ENCODE measurements at regions not wholly inside any gene's neighbourhood (a gene's known extent, or its start where the extent isn't known, plus 50 kb on each side); places are given as distances from the start of the nearest gene placed in this dataset.

DNA sequence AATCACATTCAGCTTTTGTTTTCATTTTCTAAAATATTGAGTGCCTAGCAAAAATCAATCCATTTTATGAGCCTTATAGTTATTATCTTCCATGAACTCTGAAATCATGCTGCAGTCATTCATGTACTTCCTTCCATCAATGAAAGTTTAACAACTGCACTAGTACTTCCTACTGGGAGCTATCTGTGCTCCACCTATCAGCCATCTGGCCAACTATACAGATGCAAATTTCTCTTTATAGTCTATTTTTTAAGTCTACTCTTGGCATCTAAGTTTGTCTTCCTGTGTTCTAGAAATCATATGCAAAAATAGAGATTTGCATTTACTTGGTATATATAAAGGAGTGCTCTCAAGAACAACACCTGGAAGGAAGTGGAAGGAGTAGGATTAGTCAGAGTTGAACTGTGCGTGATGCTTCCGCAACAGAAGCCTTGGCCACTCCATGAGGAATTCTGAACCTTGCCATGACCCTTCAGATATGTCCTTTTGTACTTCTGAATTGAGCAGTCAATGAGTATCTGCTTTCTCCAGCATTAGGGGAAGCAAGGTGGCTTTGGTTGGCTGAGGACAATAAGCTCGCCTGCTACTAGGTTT, 403.2 kb upstream of the ADAMTS5 start (continued):
- TF ChIP-seq, protein P1, sequence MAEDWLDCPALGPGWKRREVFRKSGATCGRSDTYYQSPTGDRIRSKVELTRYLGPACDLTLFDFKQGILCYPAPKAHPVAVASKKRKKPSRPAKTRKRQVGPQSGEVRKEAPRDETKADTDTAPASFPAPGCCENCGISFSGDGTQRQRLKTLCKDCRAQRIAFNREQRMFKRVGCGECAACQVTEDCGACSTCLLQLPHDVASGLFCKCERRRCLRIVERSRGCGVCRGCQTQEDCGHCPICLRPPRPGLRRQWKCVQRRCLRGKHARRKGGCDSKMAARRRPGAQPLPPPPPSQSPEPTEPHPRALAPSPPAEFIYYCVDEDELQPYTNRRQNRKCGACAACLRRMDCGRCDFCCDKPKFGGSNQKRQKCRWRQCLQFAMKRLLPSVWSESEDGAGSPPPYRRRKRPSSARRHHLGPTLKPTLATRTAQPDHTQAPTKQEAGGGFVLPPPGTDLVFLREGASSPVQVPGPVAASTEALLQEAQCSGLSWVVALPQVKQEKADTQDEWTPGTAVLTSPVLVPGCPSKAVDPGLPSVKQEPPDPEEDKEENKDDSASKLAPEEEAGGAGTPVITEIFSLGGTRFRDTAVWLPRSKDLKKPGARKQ (CRISPR knock-in tag; IDR thresholded peaks at IDR 0.05) = no peak
- no peak for TF ChIP-seq SRSF7 (optimal IDR thresholded peaks at IDR 0.05; ENCODE audit: low read depth, low read length)
- TF ChIP-seq, protein P2, sequence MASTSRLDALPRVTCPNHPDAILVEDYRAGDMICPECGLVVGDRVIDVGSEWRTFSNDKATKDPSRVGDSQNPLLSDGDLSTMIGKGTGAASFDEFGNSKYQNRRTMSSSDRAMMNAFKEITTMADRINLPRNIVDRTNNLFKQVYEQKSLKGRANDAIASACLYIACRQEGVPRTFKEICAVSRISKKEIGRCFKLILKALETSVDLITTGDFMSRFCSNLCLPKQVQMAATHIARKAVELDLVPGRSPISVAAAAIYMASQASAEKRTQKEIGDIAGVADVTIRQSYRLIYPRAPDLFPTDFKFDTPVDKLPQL (IDR thresholded peaks at IDR 0.05; ENCODE audit: extremely low read depth, insufficient read length) = no peak
- TF ChIP-seq, protein P3, sequence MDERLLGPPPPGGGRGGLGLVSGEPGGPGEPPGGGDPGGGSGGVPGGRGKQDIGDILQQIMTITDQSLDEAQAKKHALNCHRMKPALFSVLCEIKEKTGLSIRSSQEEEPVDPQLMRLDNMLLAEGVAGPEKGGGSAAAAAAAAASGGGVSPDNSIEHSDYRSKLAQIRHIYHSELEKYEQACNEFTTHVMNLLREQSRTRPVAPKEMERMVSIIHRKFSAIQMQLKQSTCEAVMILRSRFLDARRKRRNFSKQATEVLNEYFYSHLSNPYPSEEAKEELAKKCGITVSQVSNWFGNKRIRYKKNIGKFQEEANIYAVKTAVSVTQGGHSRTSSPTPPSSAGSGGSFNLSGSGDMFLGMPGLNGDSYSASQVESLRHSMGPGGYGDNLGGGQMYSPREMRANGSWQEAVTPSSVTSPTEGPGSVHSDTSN (CRISPR knock-in tag; IDR thresholded peaks at IDR 0.05; ENCODE audit: low read depth) = no peak
- TF ChIP-seq, protein P3 (tag; conservative IDR thresholded peaks at IDR 0.05; ENCODE audit: low read depth) = no peak

DNA sequence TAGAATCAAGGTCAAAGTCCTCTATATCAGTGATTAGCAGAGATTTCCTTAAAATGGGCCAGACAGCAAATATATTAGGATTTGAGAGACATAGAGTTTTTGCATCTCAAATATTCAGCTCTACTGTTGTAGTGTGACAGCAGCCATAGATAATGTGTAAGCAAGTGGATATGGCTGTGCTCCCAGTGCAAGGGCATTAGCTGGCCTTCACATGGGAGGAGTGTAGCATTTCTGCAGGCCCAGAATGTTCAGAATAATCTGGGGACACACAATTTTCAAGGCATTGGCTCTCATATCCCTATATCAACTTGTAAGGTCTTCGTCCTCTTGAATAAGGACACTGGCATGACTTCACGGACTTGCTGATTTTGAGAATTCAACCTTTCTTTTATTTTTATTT, 402.3 kb upstream of the ADAMTS5 start:
- in situ Hi-C loops (cut with MboI) = no loop called here
- no peak overlapping the region for H2AFZ ChIP-seq (ENCODE audit: low read depth, low read length)
- H3K9ac ChIP-seq (ENCODE audit: insufficient read depth in 1 of 2, low read depth in 2 of 2, low read length in 2 of 2) = no peak overlapping the region
- intact Hi-C loops (cut with micrococcal nuclease) = no loop called here
- H3K9me3 ChIP-seq (replicated peaks; ENCODE audit: control insufficient read depth, insufficient read depth, low read depth, low read length) = no peaks in the 10 kb centered on the region; the same call in 1 of the 2 replicates
- H3K27me3 ChIP-seq (ENCODE audit: control insufficient read depth in 2 of 2, insufficient read depth in 2 of 2, low read length in 2 of 2) = no peaks in the 10 kb centered on the region
- no TSS peak for BruUV-seq (replicated peaks)
- DNase-seq (ENCODE audit: extremely low read depth in 1 of 4, low spot score in 3 of 4) = no peak
- H3K36me3 ChIP-seq (ENCODE audit: control insufficient read depth, insufficient read depth, low read length) = no peaks in the 10 kb centered on the region
- CTCF ChIA-PET (ENCODE audit: low intra/inter-chr PET ratio) = no interaction called here
- no peak overlapping the region for H3K27ac ChIP-seq (ENCODE audit: extremely low read depth, low read depth, low read length)
- FAIRE-seq = no peak
- WGBS (ENCODE audit: insufficient coverage, low coverage, missing lambda C conversion rate) = 0% methylated on average over 2 of the region's 2 CpGs
- H4K20me1 ChIP-seq (replicated peaks; ENCODE audit: control insufficient read depth, insufficient read depth, low read length) = no peaks in the 10 kb centered on the region
- POLR2A ChIA-PET = no interaction called here
- H3K4me1 ChIP-seq (replicated peaks in 1 of 2; ENCODE audit: control insufficient read depth in 2 of 2, insufficient read depth in 2 of 2, low read length in 2 of 2) = no peaks in the 10 kb centered on the region
- no peak for ATAC-seq
- no peaks in the 10 kb centered on the region for H3K79me2 ChIP-seq (ENCODE audit: control insufficient read depth, insufficient read depth, low read length)
- H3K4me3 ChIP-seq = no peak overlapping the region
- H3K4me2 ChIP-seq (ENCODE audit: insufficient read depth, low read length) = no peak overlapping the region
- H3K9me1 ChIP-seq (ENCODE audit: control insufficient read depth, insufficient read depth, low read length) = no peaks in the 10 kb centered on the region
- TF ChIP-seq, protein P4, sequence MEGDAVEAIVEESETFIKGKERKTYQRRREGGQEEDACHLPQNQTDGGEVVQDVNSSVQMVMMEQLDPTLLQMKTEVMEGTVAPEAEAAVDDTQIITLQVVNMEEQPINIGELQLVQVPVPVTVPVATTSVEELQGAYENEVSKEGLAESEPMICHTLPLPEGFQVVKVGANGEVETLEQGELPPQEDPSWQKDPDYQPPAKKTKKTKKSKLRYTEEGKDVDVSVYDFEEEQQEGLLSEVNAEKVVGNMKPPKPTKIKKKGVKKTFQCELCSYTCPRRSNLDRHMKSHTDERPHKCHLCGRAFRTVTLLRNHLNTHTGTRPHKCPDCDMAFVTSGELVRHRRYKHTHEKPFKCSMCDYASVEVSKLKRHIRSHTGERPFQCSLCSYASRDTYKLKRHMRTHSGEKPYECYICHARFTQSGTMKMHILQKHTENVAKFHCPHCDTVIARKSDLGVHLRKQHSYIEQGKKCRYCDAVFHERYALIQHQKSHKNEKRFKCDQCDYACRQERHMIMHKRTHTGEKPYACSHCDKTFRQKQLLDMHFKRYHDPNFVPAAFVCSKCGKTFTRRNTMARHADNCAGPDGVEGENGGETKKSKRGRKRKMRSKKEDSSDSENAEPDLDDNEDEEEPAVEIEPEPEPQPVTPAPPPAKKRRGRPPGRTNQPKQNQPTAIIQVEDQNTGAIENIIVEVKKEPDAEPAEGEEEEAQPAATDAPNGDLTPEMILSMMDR (IDR thresholded peaks at IDR 0.05 in 2 of 3, conservative IDR thresholded peaks at IDR 0.05 in 1 of 3; ENCODE audit: insufficient read depth in 2 of 3, low read depth in 1 of 3, low read length in 3 of 3) = no peak
- TF ChIP-seq BRD9 (IDR thresholded peaks at IDR 0.05; ENCODE audit: low read depth, partially characterized antibody) = no peak
- TF ChIP-seq, protein P5, sequence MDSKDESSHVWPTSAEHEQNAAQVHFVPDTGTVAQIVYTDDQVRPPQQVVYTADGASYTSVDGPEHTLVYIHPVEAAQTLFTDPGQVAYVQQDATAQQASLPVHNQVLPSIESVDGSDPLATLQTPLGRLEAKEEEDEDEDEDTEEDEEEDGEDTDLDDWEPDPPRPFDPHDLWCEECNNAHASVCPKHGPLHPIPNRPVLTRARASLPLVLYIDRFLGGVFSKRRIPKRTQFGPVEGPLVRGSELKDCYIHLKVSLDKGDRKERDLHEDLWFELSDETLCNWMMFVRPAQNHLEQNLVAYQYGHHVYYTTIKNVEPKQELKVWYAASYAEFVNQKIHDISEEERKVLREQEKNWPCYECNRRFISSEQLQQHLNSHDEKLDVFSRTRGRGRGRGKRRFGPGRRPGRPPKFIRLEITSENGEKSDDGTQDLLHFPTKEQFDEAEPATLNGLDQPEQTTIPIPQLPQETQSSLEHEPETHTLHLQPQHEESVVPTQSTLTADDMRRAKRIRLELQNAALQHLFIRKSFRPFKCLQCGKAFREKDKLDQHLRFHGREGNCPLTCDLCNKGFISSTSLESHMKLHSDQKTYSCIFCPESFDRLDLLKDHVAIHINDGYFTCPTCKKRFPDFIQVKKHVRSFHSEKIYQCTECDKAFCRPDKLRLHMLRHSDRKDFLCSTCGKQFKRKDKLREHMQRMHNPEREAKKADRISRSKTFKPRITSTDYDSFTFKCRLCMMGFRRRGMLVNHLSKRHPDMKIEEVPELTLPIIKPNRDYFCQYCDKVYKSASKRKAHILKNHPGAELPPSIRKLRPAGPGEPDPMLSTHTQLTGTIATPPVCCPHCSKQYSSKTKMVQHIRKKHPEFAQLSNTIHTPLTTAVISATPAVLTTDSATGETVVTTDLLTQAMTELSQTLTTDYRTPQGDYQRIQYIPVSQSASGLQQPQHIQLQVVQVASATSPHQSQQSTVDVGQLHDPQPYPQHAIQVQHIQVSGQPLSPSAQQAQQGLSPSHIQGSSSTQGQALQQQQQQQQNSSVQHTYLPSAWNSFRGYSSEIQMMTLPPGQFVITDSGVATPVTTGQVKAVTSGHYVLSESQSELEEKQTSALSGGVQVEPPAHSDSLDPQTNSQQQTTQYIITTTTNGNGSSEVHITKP (IDR thresholded peaks at IDR 0.05; ENCODE audit: partially characterized antibody) = no peak
- no peak for TF ChIP-seq CBFB (CRISPR knock-in tag; IDR thresholded peaks at IDR 0.05)
- no peak for TF ChIP-seq ATF7 (IDR thresholded peaks at IDR 0.05)
